HepG2 (cell line): ENCODE measurements at regions not wholly inside any gene's neighbourhood (a gene's known extent, or its start where the extent isn't known, plus 50 kb on each side); places are given as distances from the start of the nearest gene placed in this dataset.

ENCODE experiments used
- BRCA1 ChIP-seq: sonication (generic); formaldehyde crosslinking; IDR thresholded peaks from 2 replicates; pipeline ENCODE4 v1.4.0; 2020; ENCODE audit warnings: missing genetic modification reagents
- CCDC6 ChIP-seq: sonication (generic); formaldehyde crosslinking; IDR thresholded peaks from 2 replicates; pipeline ENCODE4 v1.8.1; 2022; ENCODE audit warnings: mild to moderate bottlenecking, missing genetic modification reagents, moderate library complexity
- ELF3 ChIP-seq: IDR thresholded peaks from 2 replicates; pipeline ENCODE4 v1.6.1; 2016; ENCODE audit warnings: missing genetic modification reagents, missing compliant biosample characterization
- FOSL2 ChIP-seq: sonication (generic); formaldehyde crosslinking; IDR thresholded peaks from 2 replicates; pipeline ENCODE4 v1.4.0; 2020; ENCODE audit warnings: missing genetic modification reagents
- FOXA3 ChIP-seq: IDR thresholded peaks from 2 replicates; pipeline ENCODE4 v1.6.1; 2016; ENCODE audit warnings: missing genetic modification reagents, missing compliant biosample characterization
- HOXD1 ChIP-seq: sonication (generic); formaldehyde crosslinking; IDR thresholded peaks from 2 replicates; pipeline ENCODE4 v1.5.0; 2020; ENCODE audit warnings: missing genetic modification reagents
- MED1 ChIP-seq: sonication (generic); formaldehyde crosslinking; IDR thresholded peaks from 2 replicates; pipeline ENCODE4 v1.4.0; 2020; ENCODE audit warnings: missing genetic modification reagents
- MEIS1 ChIP-seq: sonication (generic); formaldehyde crosslinking; IDR thresholded peaks from 2 replicates; pipeline ENCODE4 v1.9.0; 2021; ENCODE audit warnings: mild to moderate bottlenecking, missing genetic modification reagents, moderate library complexity, borderline replicate concordance
- MXD3 ChIP-seq: IDR thresholded peaks from 2 replicates; pipeline ENCODE4 v1.6.1; 2016; ENCODE audit warnings: mild to moderate bottlenecking, missing biosample characterization, missing genetic modification reagents
- NR0B2 ChIP-seq: sonication (generic); formaldehyde crosslinking; IDR thresholded peaks from 2 replicates; pipeline ENCODE4 v1.4.0; 2020; ENCODE audit warnings: mild to moderate bottlenecking, missing genetic modification reagents
- NR2C2 ChIP-seq: sonication (generic); formaldehyde crosslinking; IDR thresholded peaks from 2 replicates; pipeline ENCODE4 v1.4.0; 2020; ENCODE audit warnings: missing genetic modification reagents, mild to moderate bottlenecking, moderate library complexity, borderline replicate concordance
- NR2F6 ChIP-seq, 2 experiments: IDR thresholded peaks; 2 replicates each; pipeline ENCODE4 v1.6.1; 2016; ENCODE audit warnings: antibody characterized with exemption in 1 of 2, mild to moderate bottlenecking in 1 of 2
- SAP130 ChIP-seq: IDR thresholded peaks from 2 replicates; pipeline ENCODE4 v1.6.1; 2016; ENCODE audit warnings: low read depth
- SIX1 ChIP-seq: sonication (generic); formaldehyde crosslinking; IDR thresholded peaks from 2 replicates; pipeline ENCODE4 v1.4.0; 2020; ENCODE audit warnings: missing genetic modification reagents, borderline replicate concordance
- SP140L ChIP-seq: sonication (generic); formaldehyde crosslinking; IDR thresholded peaks from 2 replicates; pipeline ENCODE4 v1.4.0; 2020; ENCODE audit warnings: missing genetic modification reagents, borderline replicate concordance
- TBL1XR1 ChIP-seq: fragments of 150-350 bp; IDR thresholded peaks from 2 replicates; pipeline ENCODE4 v1.6.1; 2014; ENCODE audit warnings: borderline replicate concordance, low read length; ENCODE audit not compliant: partially characterized antibody
- ZBTB4 ChIP-seq: sonication (generic); formaldehyde crosslinking; IDR thresholded peaks from 2 replicates; pipeline ENCODE4 v1.4.0; 2020; ENCODE audit warnings: missing genetic modification reagents, mild to moderate bottlenecking, borderline replicate concordance
- ZBTB42 ChIP-seq: sonication (generic); formaldehyde crosslinking; IDR thresholded peaks from 2 replicates; pipeline ENCODE4 v1.5.0; 2020; ENCODE audit warnings: mild to moderate bottlenecking, missing genetic modification reagents
- ZFP36L1 ChIP-seq: sonication (generic); formaldehyde crosslinking; IDR thresholded peaks from 2 replicates; pipeline ENCODE4 v1.8.0; 2022; ENCODE audit warnings: mild to moderate bottlenecking, missing genetic modification reagents, moderate library complexity
- ZNF18 ChIP-seq: sonication (generic); formaldehyde crosslinking; IDR thresholded peaks from 2 replicates; pipeline ENCODE4 v1.8.0; 2022; ENCODE audit warnings: mild to moderate bottlenecking, missing genetic modification reagents; ENCODE audit not compliant: insufficient replicate concordance
- ZNF280D ChIP-seq: sonication (generic); formaldehyde crosslinking; IDR thresholded peaks from 2 replicates; pipeline ENCODE4 v1.5.1; 2020; ENCODE audit warnings: mild to moderate bottlenecking, missing genetic modification reagents
- ZNF674 ChIP-seq: sonication (generic); formaldehyde crosslinking; IDR thresholded peaks from 2 replicates; pipeline ENCODE4 v1.5.0; 2020; ENCODE audit warnings: low read depth, mild to moderate bottlenecking, missing genetic modification reagents
- ZNF720 ChIP-seq: sonication (generic); formaldehyde crosslinking; IDR thresholded peaks from 2 replicates; pipeline ENCODE4 v1.4.0; 2020; ENCODE audit warnings: missing genetic modification reagents

GRCh38 chr10:30538086-30538485 is 91.5 kb downstream of the LYZL2 start (continued):
- TF ChIP-seq SP140L (CRISPR knock-in tag) (no peak), FOXA3 (CRISPR knock-in tag) (peak; percentile 89), MED1 (peak; percentile 93), ZNF280D (CRISPR knock-in tag) (0 out of 2 replicates have a peak, but pooled peaks have one; percentile 30), NR2C2 (CRISPR knock-in tag) (no peak), ZNF674 (CRISPR knock-in tag) (no peak), HOXD1 (CRISPR knock-in tag) (0 out of 2 replicates have a peak, but pooled peaks have one; percentile 67), NR2F6 (IDR thresholded peaks at IDR 0.05) (peak; percentile 74), NR2F6 (CRISPR knock-in tag; IDR thresholded peaks at IDR 0.05) (peak; percentile 72), MXD3 (CRISPR knock-in tag) (no peak), ZNF18 (CRISPR knock-in tag) (peak; percentile 27), ZBTB4 (CRISPR knock-in tag) (no peak), ZFP36L1 (CRISPR knock-in tag) (no peak), TBL1XR1 (peak; percentile 75), ELF3 (CRISPR knock-in tag) (peak; percentile 89), SAP130 (CRISPR knock-in tag) (peak; percentile 72), CCDC6 (peak; percentile 58; the same call in 1 of the 2 replicates), FOSL2 (CRISPR knock-in tag) (peak; percentile 96), SIX1 (CRISPR knock-in tag) (peak; percentile 57; the same call in 1 of the 2 replicates), NR0B2 (CRISPR knock-in tag) (no peak), BRCA1 (CRISPR knock-in tag) (no peak), MEIS1 (CRISPR knock-in tag) (no peak), ZBTB42 (no peak), ZNF720 (CRISPR knock-in tag) (no peak)
